ENCODE measurements at regions not wholly inside any gene's neighbourhood (a gene's known extent, or its start where the extent isn't known, plus 50 kb on each side); places are given as distances from the start of the nearest gene placed in this dataset.
"Not testable (repeated sequence)": the region's sequence is repeated elsewhere in the genome, so short reads cannot be mapped to it uniquely, and the experiment has no call there.

- Histone ChIP-seq H3K9me3 (ENCODE audit: control insufficient read depth, low read length) (no peaks in the 10 kb centered on the region), H3K4me3 (ENCODE audit: insufficient read depth, low read depth, low read length) (no peak overlapping the region), H3K4me1 (ENCODE audit: control insufficient read depth, insufficient read depth, low read length) (no peaks in the 10 kb centered on the region), H3K27ac (ENCODE audit: insufficient read depth, low read depth, low read length, poor library complexity, severe bottlenecking) (no peak overlapping the region), H3K36me3 (ENCODE audit: control insufficient read depth, insufficient read depth, low read length) (no peaks in the 10 kb centered on the region), H3K27me3 (ENCODE audit: control insufficient read depth, insufficient read depth, low read length, poor library complexity, severe bottlenecking) (no peaks in the 10 kb centered on the region)
- WGBS, 2 experiments: 100% methylated on average over 2 of the region's 2 CpGs; no CpG with 5 or more reads in 1 of the 2 experiments
Observed at GRCh38 chr1:157335056-157335455, 196.9 kb upstream of the ETV3 start.

GRCh38 chr1:157334041-157334440 lies 195.8 kb upstream of the ETV3 start:
- 83 to 87% methylated on average over 2 of the region's 2 CpGs for WGBS, 2 experiments
- Histone ChIP-seq H3K27me3 (ENCODE audit: control insufficient read depth, insufficient read depth, low read length, poor library complexity, severe bottlenecking) (no peaks in the 10 kb centered on the region), H3K4me3 (ENCODE audit: insufficient read depth, low read depth, low read length) (no peak overlapping the region), H3K36me3 (ENCODE audit: control insufficient read depth, insufficient read depth, low read length) (no peaks in the 10 kb centered on the region), H3K27ac (ENCODE audit: insufficient read depth, low read depth, low read length, poor library complexity, severe bottlenecking) (no peak overlapping the region), H3K9me3 (ENCODE audit: control insufficient read depth, low read length) (no peaks in the 10 kb centered on the region), H3K4me1 (ENCODE audit: control insufficient read depth, insufficient read depth, low read length) (no peaks in the 10 kb centered on the region)

GRCh38 chr1:157330177-157330576 lies 192.0 kb upstream of the ETV3 start:
- H3K4me1 ChIP-seq (ENCODE audit: control insufficient read depth, insufficient read depth, low read length); H3K4me3 ChIP-seq (ENCODE audit: insufficient read depth, low read depth, low read length); H3K27ac ChIP-seq (ENCODE audit: insufficient read depth, low read depth, low read length, poor library complexity, severe bottlenecking); H3K27me3 ChIP-seq (ENCODE audit: control insufficient read depth, insufficient read depth, low read length, poor library complexity, severe bottlenecking); H3K36me3 ChIP-seq (ENCODE audit: control insufficient read depth, insufficient read depth, low read length); H3K9me3 ChIP-seq (ENCODE audit: control insufficient read depth, low read length): not testable (repeated sequence)

- H3K4me1 ChIP-seq (ENCODE audit: control insufficient read depth, insufficient read depth, low read length); H3K36me3 ChIP-seq (ENCODE audit: control insufficient read depth, insufficient read depth, low read length); H3K27ac ChIP-seq (ENCODE audit: insufficient read depth, low read depth, low read length, poor library complexity, severe bottlenecking); H3K27me3 ChIP-seq (ENCODE audit: control insufficient read depth, insufficient read depth, low read length, poor library complexity, severe bottlenecking); H3K4me3 ChIP-seq (ENCODE audit: insufficient read depth, low read depth, low read length); H3K9me3 ChIP-seq (ENCODE audit: control insufficient read depth, low read length): not testable (repeated sequence)
Observed at GRCh38 chr1:157328120-157328519, 189.9 kb upstream of the ETV3 start.

GRCh38 chr1:157326173-157326859 lies 188.1 kb upstream of the ETV3 start:
- Histone ChIP-seq H3K27ac (ENCODE audit: insufficient read depth, low read depth, low read length, poor library complexity, severe bottlenecking) (no peak overlapping the region), H3K4me3 (ENCODE audit: insufficient read depth, low read depth, low read length) (no peak overlapping the region), H3K9me3 (ENCODE audit: control insufficient read depth, low read length) (no peaks in the 10 kb centered on the region), H3K27me3 (ENCODE audit: control insufficient read depth, insufficient read depth, low read length, poor library complexity, severe bottlenecking) (no peaks in the 10 kb centered on the region), H3K4me1 (ENCODE audit: control insufficient read depth, insufficient read depth, low read length) (no peaks in the 10 kb centered on the region), H3K36me3 (ENCODE audit: control insufficient read depth, insufficient read depth, low read length) (no peaks in the 10 kb centered on the region)
- 70 to 76% methylated on average over 7 of the region's 7 CpGs for WGBS, 2 experiments

- H3K36me3 ChIP-seq (ENCODE audit: control insufficient read depth, insufficient read depth, low read length): no peaks in the 10 kb centered on the region
- no peaks in the 10 kb centered on the region for H3K27me3 ChIP-seq (ENCODE audit: control insufficient read depth, insufficient read depth, low read length, poor library complexity, severe bottlenecking)
- 71% methylated on average over 1 of the region's 1 CpG; no CpG with 5 or more reads in 1 of the 2 experiments for WGBS, 2 experiments
- no peaks in the 10 kb centered on the region for H3K4me1 ChIP-seq (ENCODE audit: control insufficient read depth, insufficient read depth, low read length)
- H3K4me3 ChIP-seq (ENCODE audit: insufficient read depth, low read depth, low read length): no peak overlapping the region
- H3K9me3 ChIP-seq (ENCODE audit: control insufficient read depth, low read length): no peaks in the 10 kb centered on the region
- H3K27ac ChIP-seq (ENCODE audit: insufficient read depth, low read depth, low read length, poor library complexity, severe bottlenecking): no peak overlapping the region
Observed at GRCh38 chr1:157325220-157325619, 187.0 kb upstream of the ETV3 start.

DNA sequence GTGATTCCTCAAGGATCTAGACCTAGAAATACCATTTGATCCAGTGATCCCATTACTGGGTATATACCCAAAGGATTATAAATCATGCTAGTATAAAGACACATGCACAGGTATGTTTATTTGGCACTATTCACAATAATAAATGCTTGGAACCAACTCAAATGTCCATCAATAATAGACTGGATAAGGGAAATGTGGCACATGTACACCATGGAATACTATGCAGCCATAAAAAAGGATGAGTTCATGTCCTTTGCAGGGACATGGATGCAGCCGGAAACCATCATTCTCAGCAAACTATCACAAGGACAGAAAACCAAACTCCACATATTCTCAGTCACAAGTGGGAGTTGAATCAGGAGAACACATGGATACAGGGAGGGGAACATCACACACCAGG lies 183.8 kb upstream of the ETV3 start:
- H3K27me3 ChIP-seq (ENCODE audit: control insufficient read depth, insufficient read depth, low read length, poor library complexity, severe bottlenecking); H3K4me1 ChIP-seq (ENCODE audit: control insufficient read depth, insufficient read depth, low read length); H3K4me3 ChIP-seq (ENCODE audit: insufficient read depth, low read depth, low read length); H3K36me3 ChIP-seq (ENCODE audit: control insufficient read depth, insufficient read depth, low read length); H3K9me3 ChIP-seq (ENCODE audit: control insufficient read depth, low read length); H3K27ac ChIP-seq (ENCODE audit: insufficient read depth, low read depth, low read length, poor library complexity, severe bottlenecking): not testable (repeated sequence)
- no CpG with 5 or more reads among the region's 1 CpG for WGBS, 2 experiments

- WGBS, 2 experiments: 94 to 96% methylated on average over 5 of the region's 5 CpGs
- no peaks in the 10 kb centered on the region for H3K4me1 ChIP-seq (ENCODE audit: control insufficient read depth, insufficient read depth, low read length)
Observed at GRCh38 chr1:157319567-157319966, 181.4 kb upstream of the ETV3 start.

DNA sequence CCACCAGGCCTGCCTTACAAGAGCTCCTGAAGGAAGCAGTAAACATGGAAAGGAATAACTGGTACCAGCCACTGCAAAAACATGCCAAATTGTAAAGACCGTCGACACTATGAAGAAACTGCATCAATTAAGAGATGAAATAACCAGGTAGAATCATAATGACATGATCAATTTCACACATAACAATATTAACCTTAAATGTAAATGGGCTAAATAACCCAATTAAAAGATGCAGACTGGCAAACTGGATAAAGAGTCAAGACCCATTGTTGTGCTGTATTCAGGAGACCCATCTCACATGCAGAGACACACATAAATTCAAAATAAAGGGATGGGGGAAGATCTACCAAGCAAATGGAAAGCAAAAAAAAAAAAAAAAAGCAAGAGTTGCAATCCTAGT lies 179.0 kb upstream of the ETV3 start:
- WGBS, 2 experiments: 93 to 100% methylated on average over 2 of the region's 2 CpGs
- H3K4me1 ChIP-seq (ENCODE audit: control insufficient read depth, insufficient read depth, low read length): not testable (repeated sequence)

More at GRCh38 chr1:157319567-157319966, 181.4 kb upstream of the ETV3 start:
- H3K27ac ChIP-seq (ENCODE audit: insufficient read depth, low read depth, low read length, poor library complexity, severe bottlenecking): no peak overlapping the region
- no peak overlapping the region for H3K4me3 ChIP-seq (ENCODE audit: insufficient read depth, low read depth, low read length)
- H3K27me3 ChIP-seq (ENCODE audit: control insufficient read depth, insufficient read depth, low read length, poor library complexity, severe bottlenecking): no peaks in the 10 kb centered on the region
- no peaks in the 10 kb centered on the region for H3K9me3 ChIP-seq (ENCODE audit: control insufficient read depth, low read length)
- no peaks in the 10 kb centered on the region for H3K36me3 ChIP-seq (ENCODE audit: control insufficient read depth, insufficient read depth, low read length)

GRCh38 chr1:157315544-157315943 lies 177.3 kb upstream of the ETV3 start:
- no peak overlapping the region for H3K27ac ChIP-seq (ENCODE audit: insufficient read depth, low read depth, low read length, poor library complexity, severe bottlenecking)
- WGBS, 2 experiments: 83 to 85% methylated on average over 2 of the region's 2 CpGs

More for the DNA sequence above, 179.0 kb upstream of the ETV3 start:
- not testable (repeated sequence) for H3K4me3 ChIP-seq (ENCODE audit: insufficient read depth, low read depth, low read length); H3K36me3 ChIP-seq (ENCODE audit: control insufficient read depth, insufficient read depth, low read length); H3K27ac ChIP-seq (ENCODE audit: insufficient read depth, low read depth, low read length, poor library complexity, severe bottlenecking); H3K9me3 ChIP-seq (ENCODE audit: control insufficient read depth, low read length); H3K27me3 ChIP-seq (ENCODE audit: control insufficient read depth, insufficient read depth, low read length, poor library complexity, severe bottlenecking)

GRCh38 chr1:157314408-157314807 lies 176.2 kb upstream of the ETV3 start:
- Histone ChIP-seq H3K4me3 (ENCODE audit: insufficient read depth, low read depth, low read length) (no peak overlapping the region), H3K9me3 (ENCODE audit: control insufficient read depth, low read length) (no peaks in the 10 kb centered on the region), H3K4me1 (ENCODE audit: control insufficient read depth, insufficient read depth, low read length) (no peaks in the 10 kb centered on the region), H3K36me3 (ENCODE audit: control insufficient read depth, insufficient read depth, low read length) (no peaks in the 10 kb centered on the region), H3K27me3 (ENCODE audit: control insufficient read depth, insufficient read depth, low read length, poor library complexity, severe bottlenecking) (no peaks in the 10 kb centered on the region), H3K27ac (ENCODE audit: insufficient read depth, low read depth, low read length, poor library complexity, severe bottlenecking) (no peak overlapping the region)
- 50 to 53% methylated on average over 1 to 2 of the region's 2 CpGs for WGBS, 2 experiments

More at GRCh38 chr1:157315544-157315943, 177.3 kb upstream of the ETV3 start:
- Histone ChIP-seq H3K4me1 (ENCODE audit: control insufficient read depth, insufficient read depth, low read length) (no peaks in the 10 kb centered on the region), H3K36me3 (ENCODE audit: control insufficient read depth, insufficient read depth, low read length) (no peaks in the 10 kb centered on the region), H3K27me3 (ENCODE audit: control insufficient read depth, insufficient read depth, low read length, poor library complexity, severe bottlenecking) (no peaks in the 10 kb centered on the region), H3K9me3 (ENCODE audit: control insufficient read depth, low read length) (no peaks in the 10 kb centered on the region), H3K4me3 (ENCODE audit: insufficient read depth, low read depth, low read length) (no peak overlapping the region)
